ENCODE measurements at regions not wholly inside any gene's neighbourhood (a gene's known extent, or its start where the extent isn't known, plus 50 kb on each side); places are given as distances from the start of the nearest gene placed in this dataset.

- TF ChIP-seq CTCF (IDR thresholded peaks at IDR 0.05; ENCODE audit: low read depth, low read length) = no peak
- Histone ChIP-seq H3K27me3 (no peaks in the 10 kb centered on the region), H3K27ac (no peak overlapping the region), H3K4me1 (ENCODE audit: low read depth) (no peaks in the 10 kb centered on the region), H3K4me3 (no peak overlapping the region), H3K36me3 (no peaks in the 10 kb centered on the region), H3K9me3 (ENCODE audit: low read depth) (no peaks in the 10 kb centered on the region)
- peak in 1 of 2 donors; percentile 61 for DNase-seq (ENCODE audit: low read depth in 1 of 2, low spot score in 1 of 2)
These were observed 143.0 kb downstream of the TSN start for GRCh38 chr2:121898483-121898882.

GRCh38 chr2:121900391-121900790, 144.9 kb downstream of the TSN start:
- Histone ChIP-seq H3K27me3 (no peaks in the 10 kb centered on the region), H3K4me3 (no peak overlapping the region), H3K9me3 (ENCODE audit: low read depth) (no peaks in the 10 kb centered on the region), H3K36me3 (no peaks in the 10 kb centered on the region), H3K27ac (no peak overlapping the region), H3K4me1 (ENCODE audit: low read depth) (no peaks in the 10 kb centered on the region)
- no peak for DNase-seq (ENCODE audit: low read depth in 1 of 2, low spot score in 1 of 2)
- TF ChIP-seq CTCF (IDR thresholded peaks at IDR 0.05; ENCODE audit: low read depth, low read length) = no peak

- no peaks in the 10 kb centered on the region for H3K9me3 ChIP-seq (ENCODE audit: low read depth)
- H3K27me3 ChIP-seq = no peaks in the 10 kb centered on the region
- H3K36me3 ChIP-seq = no peaks in the 10 kb centered on the region
- H3K4me3 ChIP-seq = no peak overlapping the region
- TF ChIP-seq CTCF (IDR thresholded peaks at IDR 0.05; ENCODE audit: low read depth, low read length) = peak; percentile 34
- no peaks in the 10 kb centered on the region for H3K4me1 ChIP-seq (ENCODE audit: low read depth)
- peak in 1 of 2 donors; percentile 78 for DNase-seq (ENCODE audit: low read depth in 1 of 2, low spot score in 1 of 2)
- H3K27ac ChIP-seq = no peak overlapping the region
These were observed 146.7 kb downstream of the TSN start for GRCh38 chr2:121902171-121902591.

GRCh38 chr2:121902616-121903015, 147.2 kb downstream of the TSN start:
- Histone ChIP-seq H3K4me3 (no peak overlapping the region), H3K4me1 (ENCODE audit: low read depth) (no peaks in the 10 kb centered on the region), H3K27me3 (no peaks in the 10 kb centered on the region), H3K27ac (no peak overlapping the region), H3K36me3 (no peaks in the 10 kb centered on the region), H3K9me3 (ENCODE audit: low read depth) (no peaks in the 10 kb centered on the region)
- DNase-seq (ENCODE audit: low read depth in 1 of 2, low spot score in 1 of 2) = no peak
- peak; percentile 2 for TF ChIP-seq CTCF (IDR thresholded peaks at IDR 0.05; ENCODE audit: low read depth, low read length)

- DNase-seq (ENCODE audit: low read depth in 1 of 2, low spot score in 1 of 2) = peak in 1 of 2 donors; percentile 25
- no peaks in the 10 kb centered on the region for H3K27me3 ChIP-seq
- no peaks in the 10 kb centered on the region for H3K4me1 ChIP-seq (ENCODE audit: low read depth)
- no peak overlapping the region for H3K4me3 ChIP-seq
- H3K36me3 ChIP-seq = no peaks in the 10 kb centered on the region
- TF ChIP-seq CTCF (IDR thresholded peaks at IDR 0.05; ENCODE audit: low read depth, low read length) = no peak
- H3K9me3 ChIP-seq (ENCODE audit: low read depth) = no peaks in the 10 kb centered on the region
- no peak overlapping the region for H3K27ac ChIP-seq
These were observed 147.7 kb downstream of the TSN start for GRCh38 chr2:121903037-121903689.
